GM13977 (cell line): ENCODE measurements at regions not wholly inside any gene's neighbourhood (a gene's known extent, or its start where the extent isn't known, plus 50 kb on each side); places are given as distances from the start of the nearest gene placed in this dataset.

Experiments used
- DNase-seq: peaks from one replicate; pipeline ENCODE4 v3.0.0; 2012; ENCODE audit warnings: low spot score
- in situ Hi-C: fragments of 300-500 bp; cut with MboI; formaldehyde crosslinking; loops from one replicate; pipeline ENCODE4 v1.12.0; 2022; ENCODE audit warnings: low sequenced_read_pairs, low pct_unique_long_range_greater_than_20kb, mixed read lengths, inconsistent platforms; ENCODE audit not compliant: unreplicated experiment
- TF ChIP-seq, protein P1 (sequence below): IDR thresholded peaks from 2 replicates; pipeline ENCODE4 v1.5.1; 2012; ENCODE audit warnings: mild to moderate bottlenecking, control low read depth; ENCODE audit not compliant: insufficient read depth; ENCODE audit errors: extremely low read depth, missing control alignments

DNA sequence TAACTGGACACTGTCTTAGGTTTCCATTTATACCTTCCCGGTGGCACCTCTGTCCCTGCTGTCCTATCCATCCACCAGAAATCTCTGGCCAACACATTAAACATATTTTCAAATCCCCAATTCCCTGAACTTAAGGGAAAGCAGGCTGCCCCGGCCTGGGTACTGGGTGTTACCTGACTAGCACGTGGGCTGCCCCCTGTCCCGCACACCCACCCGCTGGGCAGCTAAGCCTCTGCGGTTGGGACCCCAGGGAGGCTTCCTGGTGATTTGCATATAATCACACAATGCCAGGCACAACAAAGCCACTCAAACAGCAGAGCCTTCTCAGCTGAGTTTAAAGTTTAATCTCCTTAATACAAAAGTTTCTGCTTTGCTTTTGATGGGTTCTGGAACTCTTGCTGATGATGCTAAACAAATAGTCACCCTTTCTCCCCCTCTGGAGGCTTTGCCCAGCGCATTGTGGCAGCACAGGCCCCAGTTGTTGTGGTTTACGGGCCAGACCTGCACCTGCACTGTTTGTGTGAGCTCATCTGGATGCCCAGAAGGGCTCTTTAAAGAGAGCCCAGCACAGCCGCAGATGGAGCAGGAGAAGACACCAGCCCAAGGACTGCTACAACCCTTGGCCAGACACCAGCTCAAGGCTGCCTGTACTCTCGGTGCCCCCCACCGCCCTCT, 59.9 kb upstream of the POU2AF1 start:
- TF ChIP-seq, protein P1, sequence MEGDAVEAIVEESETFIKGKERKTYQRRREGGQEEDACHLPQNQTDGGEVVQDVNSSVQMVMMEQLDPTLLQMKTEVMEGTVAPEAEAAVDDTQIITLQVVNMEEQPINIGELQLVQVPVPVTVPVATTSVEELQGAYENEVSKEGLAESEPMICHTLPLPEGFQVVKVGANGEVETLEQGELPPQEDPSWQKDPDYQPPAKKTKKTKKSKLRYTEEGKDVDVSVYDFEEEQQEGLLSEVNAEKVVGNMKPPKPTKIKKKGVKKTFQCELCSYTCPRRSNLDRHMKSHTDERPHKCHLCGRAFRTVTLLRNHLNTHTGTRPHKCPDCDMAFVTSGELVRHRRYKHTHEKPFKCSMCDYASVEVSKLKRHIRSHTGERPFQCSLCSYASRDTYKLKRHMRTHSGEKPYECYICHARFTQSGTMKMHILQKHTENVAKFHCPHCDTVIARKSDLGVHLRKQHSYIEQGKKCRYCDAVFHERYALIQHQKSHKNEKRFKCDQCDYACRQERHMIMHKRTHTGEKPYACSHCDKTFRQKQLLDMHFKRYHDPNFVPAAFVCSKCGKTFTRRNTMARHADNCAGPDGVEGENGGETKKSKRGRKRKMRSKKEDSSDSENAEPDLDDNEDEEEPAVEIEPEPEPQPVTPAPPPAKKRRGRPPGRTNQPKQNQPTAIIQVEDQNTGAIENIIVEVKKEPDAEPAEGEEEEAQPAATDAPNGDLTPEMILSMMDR = no peak
- DNase-seq = no peak
- in situ Hi-C loops = loop anchor here (25.0 kb wide), 1 partner anchor 1002 kb away; the partner anchor contains the start of gene FDX1

DNA sequence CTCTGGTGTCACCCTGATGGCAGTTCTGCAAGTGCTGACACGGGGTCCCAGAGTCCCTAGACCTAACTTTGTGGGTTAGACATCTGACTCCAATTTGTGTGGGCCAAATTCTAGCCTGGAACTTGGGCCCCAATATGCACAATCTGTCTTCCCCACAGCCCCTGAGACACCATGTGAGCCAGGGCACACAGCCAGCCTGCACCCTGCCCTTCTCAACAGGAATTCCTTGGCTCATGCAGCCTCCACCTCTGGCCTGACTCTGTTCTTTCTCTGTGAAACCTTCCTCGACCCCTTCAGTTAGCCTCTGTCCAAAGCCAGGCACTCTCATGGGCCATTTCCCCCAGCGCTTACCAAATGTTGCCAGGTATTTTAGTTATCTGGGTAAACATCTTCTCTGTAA, 59.1 kb upstream of the POU2AF1 start:
- TF ChIP-seq, protein P1 = no peak
- in situ Hi-C loops = loop anchor here (25.0 kb wide), 1 partner anchor 1001 kb away; the partner anchor contains the start of gene FDX1
- no peak for DNase-seq

DNA sequence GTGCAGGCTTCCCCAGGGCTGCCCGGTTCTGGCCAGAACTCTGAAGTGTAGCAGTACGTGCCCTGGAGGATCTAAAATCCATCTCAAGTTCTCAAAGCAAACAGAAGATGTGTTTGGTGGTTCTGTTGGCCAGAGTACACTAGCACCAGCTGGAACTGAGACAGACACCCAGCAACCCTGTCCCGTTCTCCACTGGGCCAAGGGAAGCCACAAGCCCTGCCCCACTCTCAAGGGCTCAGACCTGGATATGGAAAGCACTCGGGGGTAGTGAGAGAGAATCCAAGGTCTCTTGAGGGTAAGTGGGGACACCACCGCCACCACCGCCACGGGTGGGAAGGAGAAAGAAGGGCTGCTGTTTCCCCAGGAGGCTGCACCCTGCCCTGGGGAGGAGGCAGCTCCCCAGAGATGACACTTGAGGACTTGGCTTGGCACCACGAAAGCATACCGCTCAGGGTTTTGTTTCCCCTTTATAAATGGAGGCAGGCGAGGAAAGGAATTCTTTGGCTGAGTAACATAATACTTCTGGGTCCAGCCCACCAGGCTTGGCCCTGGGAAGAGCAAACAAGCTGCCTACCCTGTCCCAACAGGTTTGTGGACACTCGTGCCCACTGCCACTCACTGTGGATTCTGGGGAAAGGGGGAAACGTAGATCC, 56.1 kb upstream of the POU2AF1 start:
- DNase-seq = no peak
- TF ChIP-seq, protein P1 = no peak
- in situ Hi-C loops = loop anchor here (25.0 kb wide), 1 partner anchor 998 kb away; the partner anchor contains the start of gene FDX1

DNA sequence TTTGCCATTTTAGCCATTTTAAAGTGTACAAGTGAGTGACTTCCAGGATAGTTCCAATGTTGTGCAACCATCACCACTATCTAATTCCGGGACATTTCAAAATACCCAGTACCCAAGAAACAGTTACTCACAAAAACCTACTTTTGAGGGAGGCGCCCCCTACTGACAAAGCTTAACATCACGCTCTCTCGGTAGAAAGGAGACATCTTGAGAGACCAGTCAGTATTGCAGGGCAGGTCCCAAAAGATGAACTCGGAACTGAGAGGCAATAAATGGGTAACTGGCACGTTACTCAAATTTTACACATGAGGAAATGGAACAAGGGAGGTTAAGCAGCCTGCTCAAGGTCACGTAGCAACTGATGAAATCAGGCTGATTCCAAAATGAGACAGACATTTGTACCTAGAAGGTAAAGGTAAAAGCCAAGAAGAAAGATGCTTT, 50.0 kb upstream of the POU2AF1 start:
- TF ChIP-seq, protein P1 = peak; percentile 84

More for the DNA sequence above, 50.0 kb upstream of the POU2AF1 start:
- peak; percentile 56 for DNase-seq
- in situ Hi-C loops = loop anchor here (5.0 to 25.0 kb wide), 2 partner anchors 147 to 992 kb away; partner anchors contain the start of gene FDX1
